ENCODE measurements at regions not wholly inside any gene's neighbourhood (a gene's known extent, or its start where the extent isn't known, plus 50 kb on each side); places are given as distances from the start of the nearest gene placed in this dataset.

- TF ChIP-seq EZH2 (IDR thresholded peaks at IDR 0.05; ENCODE audit: insufficient read depth, poor library complexity, severe bottlenecking) (no peak), EZH2phosphoT487 (IDR thresholded peaks at IDR 0.05; ENCODE audit: insufficient read depth, low read depth) (no peak)
Measured at GRCh38 chr4:44842531-44842930, 116.2 kb upstream of the GNPDA2 start.
